Mesodermal cell (in vitro differentiated cells): ENCODE measurements at regions not wholly inside any gene's neighbourhood (a gene's known extent, or its start where the extent isn't known, plus 50 kb on each side); places are given as distances from the start of the nearest gene placed in this dataset.
A peak's percentile ranks its signal among the peaks of the same experiment; 100 is the strongest.

ENCODE experiments used
- H3K27ac ChIP-seq: 2 replicates; pipeline ENCODE4 v1.7.0; 2013; ENCODE audit warnings: mild to moderate bottlenecking, low read depth, low read length, moderate library complexity; ENCODE audit not compliant: severe bottlenecking
- H3K36me3 ChIP-seq: 2 replicates; pipeline ENCODE4 v1.7.1; 2013; ENCODE audit warnings: mild to moderate bottlenecking, low read length, moderate library complexity; ENCODE audit not compliant: control insufficient read depth, insufficient read depth
- H3K4me1 ChIP-seq: one replicate; pipeline ENCODE4 v1.7.1; 2013; ENCODE audit warnings: mild to moderate bottlenecking, low read length; ENCODE audit not compliant: insufficient read depth, control insufficient read depth, poor library complexity, severe bottlenecking
- H3K4me3 ChIP-seq: 2 replicates; pipeline ENCODE4 v1.7.0; 2013; ENCODE audit warnings: low read length, control low read depth, mild to moderate bottlenecking; ENCODE audit not compliant: insufficient read depth, poor library complexity, severe bottlenecking; ENCODE audit errors: extremely low read depth
- H3K9me3 ChIP-seq: 2 replicates; pipeline ENCODE4 v1.7.1; 2013; ENCODE audit warnings: mild to moderate bottlenecking, low read length, moderate library complexity; ENCODE audit not compliant: control insufficient read depth
- WGBS, 2 experiments: methylation state at CpG; one replicate each; pipeline ENCODE4 v1.1.5; 2013; ENCODE audit warnings: missing lambda C conversion rate in 2 of 2; ENCODE audit not compliant: insufficient coverage in 2 of 2; 5-methylcytosine and 5-hydroxymethylcytosine counted together

- Histone ChIP-seq H3K4me3 (no peak overlapping the region), H3K27ac (peak overlapping the region; percentile 93), H3K4me1 (peaks cover 21% of the 10 kb centered on the region), H3K36me3 (no peaks in the 10 kb centered on the region), H3K9me3 (no peaks in the 10 kb centered on the region)
- 71% methylated on average over 2 of the region's 2 CpGs; no CpG with 5 or more reads in 1 of the 2 experiments for WGBS, 2 experiments
Measured at GRCh38 chr12:24705216-24705615, 243.7 kb downstream of the BCAT1 start.

- Histone ChIP-seq H3K4me3 (no peak overlapping the region), H3K4me1 (peaks cover 15% of the 10 kb centered on the region), H3K9me3 (no peaks in the 10 kb centered on the region), H3K36me3 (no peaks in the 10 kb centered on the region), H3K27ac (no peak overlapping the region)
- 90 to 93% methylated on average over 2 to 3 of the region's 3 CpGs for WGBS, 2 experiments
Measured at GRCh38 chr12:24701343-24701742, 247.6 kb downstream of the BCAT1 start.

DNA sequence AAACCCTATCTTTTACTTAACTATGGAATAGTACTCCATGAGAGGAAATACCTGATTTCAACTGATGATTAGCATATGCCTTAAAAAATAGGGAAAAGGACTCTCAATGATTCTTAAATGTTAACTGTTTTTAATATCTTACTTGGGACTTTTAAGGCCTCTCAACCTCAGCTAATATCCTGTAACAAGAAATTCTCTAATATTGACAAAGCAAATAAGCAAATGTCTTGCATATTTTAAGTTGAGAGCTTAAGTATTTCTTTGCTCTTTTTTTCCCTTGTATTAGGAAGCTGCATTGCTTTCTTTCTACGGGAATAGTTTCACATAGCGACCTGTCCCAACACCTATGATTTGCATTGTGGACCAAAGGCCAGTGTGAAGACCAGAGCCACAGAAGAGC lies 249.9 kb downstream of the BCAT1 start:
- Histone ChIP-seq H3K9me3 (no peaks in the 10 kb centered on the region), H3K4me3 (no peak overlapping the region), H3K4me1 (peaks cover 5% of the 10 kb centered on the region), H3K36me3 (no peaks in the 10 kb centered on the region), H3K27ac (no peak overlapping the region)
- WGBS, 2 experiments: 70% methylated on average over 2 of the region's 2 CpGs; no CpG with 5 or more reads in 1 of the 2 experiments

- Histone ChIP-seq H3K9me3 (no peaks in the 10 kb centered on the region), H3K36me3 (no peaks in the 10 kb centered on the region), H3K4me3 (no peak overlapping the region), H3K4me1 (peaks cover 5% of the 10 kb centered on the region), H3K27ac (no peak overlapping the region)
- WGBS, 2 experiments: no CpG with 5 or more reads among the region's 2 CpGs
Measured at GRCh38 chr12:24697769-24698168, 251.1 kb downstream of the BCAT1 start.

- no peak overlapping the region for H3K4me3 ChIP-seq
- H3K27ac ChIP-seq: no peak overlapping the region
- 93 to 100% methylated on average over 1 to 2 of the region's 2 CpGs for WGBS, 2 experiments
- no peaks in the 10 kb centered on the region for H3K36me3 ChIP-seq
- H3K4me1 ChIP-seq: peaks cover 5% of the 10 kb centered on the region
- no peaks in the 10 kb centered on the region for H3K9me3 ChIP-seq
Measured at GRCh38 chr12:24697295-24697694, 251.6 kb downstream of the BCAT1 start.

- no peaks in the 10 kb centered on the region for H3K36me3 ChIP-seq
- H3K4me3 ChIP-seq: no peak overlapping the region
- H3K4me1 ChIP-seq: peaks cover 5% of the 10 kb centered on the region
- WGBS, 2 experiments: 93% methylated on average over 3 to 5 of the region's 6 CpGs
- no peak overlapping the region for H3K27ac ChIP-seq
- no peaks in the 10 kb centered on the region for H3K9me3 ChIP-seq
Measured at GRCh38 chr12:24696800-24697199, 252.1 kb downstream of the BCAT1 start.

DNA sequence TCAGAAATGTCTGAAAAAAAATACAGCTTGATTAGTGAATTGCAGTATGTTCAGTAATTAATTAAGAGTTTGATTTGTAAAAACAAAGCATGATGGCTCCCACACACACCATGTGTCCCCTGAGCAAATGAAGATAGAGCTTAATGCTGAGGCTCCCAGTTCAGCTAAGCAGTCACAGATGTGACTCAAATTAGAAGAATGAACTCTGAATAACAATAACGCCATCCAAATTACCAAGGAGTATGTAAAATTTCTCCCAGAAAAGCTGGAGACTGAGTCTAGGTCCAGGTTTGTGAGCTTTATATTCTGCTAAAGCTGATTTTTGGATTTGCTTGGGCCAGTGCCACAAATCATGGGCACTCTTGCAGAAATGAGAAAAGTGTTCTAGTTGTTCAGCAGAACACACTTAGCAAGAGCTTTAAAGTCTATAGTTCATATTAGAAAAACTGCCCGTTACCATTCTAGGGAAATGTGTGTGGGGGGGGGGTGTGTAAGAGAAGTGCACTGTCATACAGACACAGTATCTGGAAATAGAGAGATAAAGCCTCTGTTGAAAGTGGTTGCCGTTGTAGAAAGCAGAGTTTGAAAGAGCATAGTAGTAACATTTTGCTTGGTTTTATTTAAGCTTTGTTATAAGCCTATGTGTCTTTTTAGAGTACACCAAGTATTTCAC lies 253.1 kb downstream of the BCAT1 start:
- H3K4me3 ChIP-seq: no peak overlapping the region
- no peak overlapping the region for H3K27ac ChIP-seq
- 90% methylated on average over 3 of the region's 3 CpGs; no CpG with 5 or more reads in 1 of the 2 experiments for WGBS, 2 experiments
- H3K9me3 ChIP-seq: no peaks in the 10 kb centered on the region
- peaks cover 5% of the 10 kb centered on the region for H3K4me1 ChIP-seq
- H3K36me3 ChIP-seq: no peaks in the 10 kb centered on the region

- 92 to 94% methylated on average over 2 to 3 of the region's 4 CpGs for WGBS, 2 experiments
Measured at GRCh38 chr12:24695103-24695502, 253.8 kb downstream of the BCAT1 start.

GRCh38 chr12:24688601-24689000 lies 260.3 kb downstream of the BCAT1 start:
- H3K27ac ChIP-seq: no peak overlapping the region
- H3K4me3 ChIP-seq: no peak overlapping the region
- H3K36me3 ChIP-seq: no peaks in the 10 kb centered on the region
- no peaks in the 10 kb centered on the region for H3K4me1 ChIP-seq
- 96 to 100% methylated on average over 2 to 4 of the region's 6 CpGs for WGBS, 2 experiments
- no peaks in the 10 kb centered on the region for H3K9me3 ChIP-seq

More at GRCh38 chr12:24695103-24695502, 253.8 kb downstream of the BCAT1 start:
- Histone ChIP-seq H3K36me3 (no peaks in the 10 kb centered on the region), H3K9me3 (no peaks in the 10 kb centered on the region), H3K27ac (no peak overlapping the region), H3K4me3 (no peak overlapping the region), H3K4me1 (peaks cover 5% of the 10 kb centered on the region)

- H3K4me1 ChIP-seq: no peaks in the 10 kb centered on the region
- no peaks in the 10 kb centered on the region for H3K36me3 ChIP-seq
- no CpG with 5 or more reads among the region's 3 CpGs for WGBS, 2 experiments
- no peaks in the 10 kb centered on the region for H3K9me3 ChIP-seq
- no peak overlapping the region for H3K4me3 ChIP-seq
- H3K27ac ChIP-seq: no peak overlapping the region
Measured at GRCh38 chr12:24681570-24681969, 267.3 kb downstream of the BCAT1 start.

DNA sequence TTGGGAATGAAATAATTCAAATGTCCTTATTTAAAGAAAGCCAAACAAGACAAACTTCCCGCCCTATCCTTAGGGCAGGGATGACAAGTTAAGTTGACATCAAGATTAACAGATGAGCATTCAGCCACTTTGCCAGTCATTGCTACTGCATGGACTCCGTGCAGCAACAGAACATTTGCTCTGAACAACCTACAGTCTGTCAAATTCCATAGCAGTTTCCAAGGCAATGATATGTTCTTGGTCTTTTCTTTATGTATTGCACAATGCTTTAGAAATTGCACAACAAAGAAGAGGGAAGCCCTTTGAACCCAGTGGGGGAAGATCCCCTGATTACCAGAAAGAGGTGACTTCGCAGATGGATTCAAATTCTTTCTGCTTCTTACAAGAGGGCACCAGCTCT lies 269.8 kb downstream of the BCAT1 start:
- H3K27ac ChIP-seq: no peak overlapping the region
- no peak overlapping the region for H3K4me3 ChIP-seq
- H3K9me3 ChIP-seq: no peaks in the 10 kb centered on the region
- WGBS, 2 experiments: 57 to 67% methylated on average over 1 to 2 of the region's 3 CpGs
- no peaks in the 10 kb centered on the region for H3K4me1 ChIP-seq
- H3K36me3 ChIP-seq: no peaks in the 10 kb centered on the region
